ENCODE measurements at regions not wholly inside any gene's neighbourhood (a gene's known extent, or its start where the extent isn't known, plus 50 kb on each side); places are given as distances from the start of the nearest gene placed in this dataset.

GRCh38 chr2:155209696-155210450 is 511.4 kb downstream of the KCNJ3 start:
- TF ChIP-seq ZNF202 (tag by site-specific recombination; IDR thresholded peaks at IDR 0.05; ENCODE audit: borderline replicate concordance) (no peak), ZNF660 (tag by site-specific recombination; IDR thresholded peaks at IDR 0.05) (no peak), ZNF121 (tag by site-specific recombination; IDR thresholded peaks at IDR 0.05) (no peak)
- TF ChIP-seq, protein P1, sequence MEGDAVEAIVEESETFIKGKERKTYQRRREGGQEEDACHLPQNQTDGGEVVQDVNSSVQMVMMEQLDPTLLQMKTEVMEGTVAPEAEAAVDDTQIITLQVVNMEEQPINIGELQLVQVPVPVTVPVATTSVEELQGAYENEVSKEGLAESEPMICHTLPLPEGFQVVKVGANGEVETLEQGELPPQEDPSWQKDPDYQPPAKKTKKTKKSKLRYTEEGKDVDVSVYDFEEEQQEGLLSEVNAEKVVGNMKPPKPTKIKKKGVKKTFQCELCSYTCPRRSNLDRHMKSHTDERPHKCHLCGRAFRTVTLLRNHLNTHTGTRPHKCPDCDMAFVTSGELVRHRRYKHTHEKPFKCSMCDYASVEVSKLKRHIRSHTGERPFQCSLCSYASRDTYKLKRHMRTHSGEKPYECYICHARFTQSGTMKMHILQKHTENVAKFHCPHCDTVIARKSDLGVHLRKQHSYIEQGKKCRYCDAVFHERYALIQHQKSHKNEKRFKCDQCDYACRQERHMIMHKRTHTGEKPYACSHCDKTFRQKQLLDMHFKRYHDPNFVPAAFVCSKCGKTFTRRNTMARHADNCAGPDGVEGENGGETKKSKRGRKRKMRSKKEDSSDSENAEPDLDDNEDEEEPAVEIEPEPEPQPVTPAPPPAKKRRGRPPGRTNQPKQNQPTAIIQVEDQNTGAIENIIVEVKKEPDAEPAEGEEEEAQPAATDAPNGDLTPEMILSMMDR (tag by site-specific recombination; IDR thresholded peaks at IDR 0.05) = no peak
